PC-9 (cell line): ENCODE measurements at regions not wholly inside any gene's neighbourhood (a gene's known extent, or its start where the extent isn't known, plus 50 kb on each side); places are given as distances from the start of the nearest gene placed in this dataset.

Source experiments
- BruUV-seq: library from RNA; stranded (reverse); fragments of 400-500 nt; replicated peaks from 2 replicates; lab custom pipeline; 2021; lab: Mats Ljungman, UMichigan
- CTCF ChIA-PET: fragments of 300-600 bp; sonication (Branson Sonifier 250); formaldehyde crosslinking; loops from one replicate; lab custom pipeline; 2022; ENCODE audit warnings: antibody characterized with exemption; lab: Charles Lee
- POLR2A ChIA-PET: fragments of 300-600 bp; sonication (Branson Sonifier 250); formaldehyde crosslinking; loops from one replicate; lab custom pipeline; 2022; ENCODE audit warnings: antibody characterized with exemption; ENCODE audit not compliant: unreplicated experiment; lab: Charles Lee
- DNase-seq, 2 experiments: peaks; one replicate each; pipeline versions ENCODE4 v3.0.0 to v3.0.0-alpha.2; 2015 to 2022; ENCODE audit warnings: mixed read lengths in 1 of 2
- H2AFZ ChIP-seq: fragments of 200-600 bp; sonication (generic); 2 replicates; pipeline ENCODE4 v1.8.1; 2017; ENCODE audit warnings: antibody characterized with exemption
- H3F3A ChIP-seq: fragments of 200-600 bp; sonication (generic); 2 replicates; pipeline ENCODE4 v1.8.1; 2017; ENCODE audit warnings: antibody characterized with exemption, mild to moderate bottlenecking, low read depth; ENCODE audit not compliant: insufficient read depth
- H3K27ac ChIP-seq: fragments of 200-600 bp; sonication (generic); 2 replicates; pipeline ENCODE4 v1.6.1; 2016; ENCODE audit warnings: mixed run types
- H3K27me3 ChIP-seq: fragments of 200-600 bp; sonication (generic); 2 replicates; pipeline ENCODE4 v1.6.1; 2016; ENCODE audit warnings: low read depth, mixed run types; ENCODE audit not compliant: insufficient read depth
- H3K36me3 ChIP-seq: fragments of 200-600 bp; sonication (generic); 2 replicates; pipeline ENCODE4 v1.6.1; 2016; ENCODE audit warnings: low read depth, mixed run types
- H3K4me1 ChIP-seq: fragments of 200-600 bp; sonication (generic); replicated peaks from 2 replicates; pipeline ENCODE4 v1.6.1; 2016; ENCODE audit warnings: mixed run types; ENCODE audit not compliant: insufficient read depth
- H3K4me2 ChIP-seq: fragments of 200-600 bp; sonication (generic); 2 replicates; pipeline ENCODE4 v1.6.1; 2017; ENCODE audit warnings: mixed run types
- H3K4me3 ChIP-seq: fragments of 200-600 bp; sonication (generic); 2 replicates; pipeline ENCODE4 v1.6.1; 2016; ENCODE audit warnings: mixed run types
- H3K79me2 ChIP-seq: fragments of 200-600 bp; sonication (generic); 2 replicates; pipeline ENCODE4 v1.6.1; 2017; ENCODE audit warnings: low read depth, mixed run types
- H3K9me2 ChIP-seq: fragments of 200-600 bp; sonication (generic); 2 replicates; pipeline ENCODE4 v1.8.1; 2017; ENCODE audit warnings: mild to moderate bottlenecking; ENCODE audit not compliant: insufficient read depth
- H3K9me3 ChIP-seq: fragments of 200-600 bp; sonication (generic); 2 replicates; pipeline ENCODE4 v1.8.1; 2016; ENCODE audit warnings: low read depth; ENCODE audit not compliant: insufficient read depth
- H4K20me1 ChIP-seq: fragments of 200-600 bp; sonication (generic); 2 replicates; pipeline ENCODE4 v1.8.1; 2017; ENCODE audit not compliant: insufficient read depth
- EZH2 ChIP-seq: fragments of 200-600 bp; sonication (generic); IDR thresholded peaks from 2 replicates; pipeline ENCODE4 v1.8.0; 2017; ENCODE audit warnings: antibody characterized with exemption, low read depth
- intact Hi-C: fragments of 100-400 bp; cut with micrococcal nuclease; formaldehyde crosslinking; loops from one replicate; pipeline ENCODE4 v1.10.0; 2022; ENCODE audit not compliant: unreplicated experiment
- TF ChIP-seq, protein P1 (sequence below): fragments of 200-600 bp; sonication (generic); conservative IDR thresholded peaks from 2 replicates; pipeline ENCODE4 v1.6.1; 2017; ENCODE audit warnings: mixed run types, antibody characterized with exemption, mild to moderate bottlenecking, moderate library complexity

DNA sequence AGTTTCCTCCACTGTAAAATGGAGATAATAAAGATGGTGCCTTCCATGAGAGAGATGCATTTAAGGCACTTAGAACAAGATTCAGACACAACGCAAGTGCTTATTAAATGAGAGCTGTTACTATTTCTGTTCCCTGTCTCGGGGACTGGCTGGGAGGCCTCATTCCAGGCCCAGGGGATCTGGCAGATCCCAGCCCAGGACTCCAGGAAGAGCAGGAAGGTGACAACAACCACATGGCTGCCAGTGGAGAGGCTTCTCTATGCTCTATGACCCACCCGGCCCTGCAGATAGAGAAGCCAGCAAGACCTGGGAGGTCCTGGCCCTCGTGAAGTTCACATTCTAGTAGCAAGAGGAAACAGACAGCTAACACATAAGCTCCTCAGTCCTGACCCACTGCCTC, 175.5 kb downstream of the ACTL8 start:
- no TSS peak for BruUV-seq
- no peaks in the 10 kb centered on the region for H3F3A ChIP-seq
- no peaks in the 10 kb centered on the region for H3K9me3 ChIP-seq
- H3K4me2 ChIP-seq = no peak overlapping the region
- H3K36me3 ChIP-seq = no peaks in the 10 kb centered on the region
- H3K27me3 ChIP-seq = peaks cover 89% of the 10 kb centered on the region
- H3K27ac ChIP-seq = no peak overlapping the region
- no peaks in the 10 kb centered on the region for H3K9me2 ChIP-seq
- TF ChIP-seq, protein P1, sequence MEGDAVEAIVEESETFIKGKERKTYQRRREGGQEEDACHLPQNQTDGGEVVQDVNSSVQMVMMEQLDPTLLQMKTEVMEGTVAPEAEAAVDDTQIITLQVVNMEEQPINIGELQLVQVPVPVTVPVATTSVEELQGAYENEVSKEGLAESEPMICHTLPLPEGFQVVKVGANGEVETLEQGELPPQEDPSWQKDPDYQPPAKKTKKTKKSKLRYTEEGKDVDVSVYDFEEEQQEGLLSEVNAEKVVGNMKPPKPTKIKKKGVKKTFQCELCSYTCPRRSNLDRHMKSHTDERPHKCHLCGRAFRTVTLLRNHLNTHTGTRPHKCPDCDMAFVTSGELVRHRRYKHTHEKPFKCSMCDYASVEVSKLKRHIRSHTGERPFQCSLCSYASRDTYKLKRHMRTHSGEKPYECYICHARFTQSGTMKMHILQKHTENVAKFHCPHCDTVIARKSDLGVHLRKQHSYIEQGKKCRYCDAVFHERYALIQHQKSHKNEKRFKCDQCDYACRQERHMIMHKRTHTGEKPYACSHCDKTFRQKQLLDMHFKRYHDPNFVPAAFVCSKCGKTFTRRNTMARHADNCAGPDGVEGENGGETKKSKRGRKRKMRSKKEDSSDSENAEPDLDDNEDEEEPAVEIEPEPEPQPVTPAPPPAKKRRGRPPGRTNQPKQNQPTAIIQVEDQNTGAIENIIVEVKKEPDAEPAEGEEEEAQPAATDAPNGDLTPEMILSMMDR = no peak
- POLR2A ChIA-PET = no interaction called here
- no peaks in the 10 kb centered on the region for H4K20me1 ChIP-seq
- H2AFZ ChIP-seq = no peak overlapping the region
- intact Hi-C loops = no loop called here
- CTCF ChIA-PET = no interaction called here
- no peak overlapping the region for H3K4me3 ChIP-seq
- no peaks in the 10 kb centered on the region for H3K79me2 ChIP-seq
- no peaks in the 10 kb centered on the region for H3K4me1 ChIP-seq
- DNase-seq = no peak

DNA sequence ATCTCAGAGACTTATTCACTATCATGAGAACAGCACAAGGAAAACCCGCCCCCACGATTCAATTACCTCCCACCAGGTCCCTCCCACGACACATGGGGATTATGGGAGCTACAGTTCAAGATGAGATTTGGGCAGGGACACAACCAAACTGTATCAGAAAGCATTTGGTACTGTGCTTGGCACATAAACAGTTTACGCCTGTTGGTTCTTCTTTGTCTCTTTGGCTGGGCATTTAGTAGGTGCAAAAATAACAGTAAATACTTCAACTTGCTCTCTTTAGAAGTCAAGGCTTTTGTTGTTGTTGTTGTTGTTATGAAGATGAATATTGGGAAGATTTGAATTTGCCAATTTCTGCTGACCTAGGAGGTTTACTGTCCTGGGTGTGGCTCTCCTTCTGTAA, 175.4 kb upstream of the IGSF21 start:
- Histone ChIP-seq H2AFZ (no peak overlapping the region), H3K79me2 (no peaks in the 10 kb centered on the region), H3F3A (no peaks in the 10 kb centered on the region), H3K36me3 (no peaks in the 10 kb centered on the region), H3K4me3 (no peak overlapping the region), H4K20me1 (no peaks in the 10 kb centered on the region), H3K9me3 (no peaks in the 10 kb centered on the region), H3K27me3 (peaks cover 77% of the 10 kb centered on the region), H3K27ac (no peak overlapping the region), H3K4me2 (no peak overlapping the region), H3K9me2 (no peaks in the 10 kb centered on the region), H3K4me1 (no peaks in the 10 kb centered on the region)
- POLR2A ChIA-PET = no interaction called here
- BruUV-seq = no TSS peak
- CTCF ChIA-PET = no interaction called here
- TF ChIP-seq, protein P1 = no peak
- no peak for TF ChIP-seq EZH2
- DNase-seq = no peak
- intact Hi-C loops = no loop called here

DNA sequence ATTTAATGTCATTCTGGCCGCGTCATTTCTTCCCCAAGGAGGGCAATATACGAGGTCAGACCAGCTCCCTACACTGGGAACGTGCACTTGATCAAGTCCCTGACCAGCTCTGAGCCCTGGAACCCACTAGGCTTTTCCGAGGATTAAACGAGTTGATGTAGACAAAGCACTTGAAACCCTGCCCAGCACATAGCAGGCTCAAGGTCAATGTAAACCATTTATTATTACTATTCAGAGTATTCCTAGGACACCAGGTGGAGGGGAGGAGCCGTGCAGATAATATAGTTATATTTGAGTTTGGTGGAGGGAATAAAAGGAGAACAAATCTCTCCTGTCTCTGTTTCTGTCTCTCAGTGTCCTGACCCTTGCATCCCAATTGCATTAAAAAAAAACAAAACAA, 174.1 kb upstream of the IGSF21 start:
- Histone ChIP-seq H3K4me1 (no peaks in the 10 kb centered on the region), H4K20me1 (no peaks in the 10 kb centered on the region), H3K36me3 (no peaks in the 10 kb centered on the region), H3K4me3 (no peak overlapping the region), H3F3A (no peaks in the 10 kb centered on the region), H3K4me2 (no peak overlapping the region), H3K27ac (no peak overlapping the region), H3K9me2 (no peaks in the 10 kb centered on the region), H3K9me3 (no peaks in the 10 kb centered on the region), H3K79me2 (no peaks in the 10 kb centered on the region), H3K27me3 (peaks cover 66% of the 10 kb centered on the region), H2AFZ (no peak overlapping the region)
- DNase-seq = no peak
- ChIA-PET POLR2A (no interaction called here), CTCF (interaction anchor here (0.6 kb wide), 1 partner anchor 17 kb away, joined by 3 read pairs; no protein-coding TSS in a partner anchor)
- BruUV-seq = no TSS peak
- no peak for TF ChIP-seq EZH2
- TF ChIP-seq, protein P1 = no peak
- intact Hi-C loops = no loop called here
